Mesothelial cell of epicardium (in vitro differentiated cells): ENCODE measurements at regions not wholly inside any gene's neighbourhood (a gene's known extent, or its start where the extent isn't known, plus 50 kb on each side); places are given as distances from the start of the nearest gene placed in this dataset.

Experiments used
- DNase-seq, 2 experiments: peaks; one replicate each; pipeline ENCODE4 v3.0.0; 2021; ENCODE audit warnings: low spot score in 2 of 2; ENCODE audit not compliant: unreplicated experiment in 2 of 2
- H3K27ac Mint-ChIP-seq: 2 replicates; pipeline ENCODE4 v1.8.0; 2021; ENCODE audit warnings: mixed read lengths
- H3K27me3 Mint-ChIP-seq: 2 replicates; pipeline ENCODE4 v1.8.0; 2021; ENCODE audit warnings: low read depth, mixed read lengths
- H3K36me3 Mint-ChIP-seq: 2 replicates; pipeline ENCODE4 v1.8.0; 2021; ENCODE audit warnings: mixed read lengths
- H3K4me1 Mint-ChIP-seq: 2 replicates; pipeline ENCODE4 v1.8.0; 2021; ENCODE audit warnings: mixed read lengths
- H3K4me3 Mint-ChIP-seq: 2 replicates; pipeline ENCODE4 v1.8.0; 2021; ENCODE audit warnings: mild to moderate bottlenecking, moderate library complexity, mixed read lengths
- H3K9me3 Mint-ChIP-seq: 2 replicates; pipeline ENCODE4 v1.8.0; 2021; ENCODE audit warnings: mixed read lengths
- TF ChIP-seq, protein P1 (sequence below): fragments of 200-600 bp; sonication (generic); IDR thresholded peaks from one replicate; pipeline ENCODE4 v1.5.0; 2021; ENCODE audit warnings: antibody characterized with exemption; ENCODE audit not compliant: unreplicated experiment

DNA sequence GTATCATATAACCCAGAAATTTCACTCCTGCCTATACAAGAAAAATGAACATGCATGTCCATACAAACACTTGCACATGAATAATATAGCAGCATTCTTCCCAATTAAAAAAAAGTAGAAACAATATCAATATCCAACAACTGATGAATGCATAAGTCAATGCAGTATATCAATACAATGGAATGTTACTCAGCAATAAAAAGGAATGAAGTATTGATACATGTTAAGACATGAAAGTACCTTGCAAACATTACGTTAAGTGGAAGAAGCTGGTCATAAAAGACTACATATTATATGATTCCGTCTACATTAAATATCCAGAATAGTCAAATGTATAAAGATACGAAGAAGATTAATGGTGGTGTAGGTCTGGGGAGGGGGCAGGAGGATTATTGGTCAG, 73.9 kb upstream of the DRD2 start:
- Mint-ChIP-seq H3K4me3 (no peak overlapping the region), H3K27ac (no peak overlapping the region), H3K27me3 (no peaks in the 10 kb centered on the region), H3K36me3 (no peaks in the 10 kb centered on the region), H3K4me1 (peaks cover 17% of the 10 kb centered on the region), H3K9me3 (no peaks in the 10 kb centered on the region)
- DNase-seq: no peak
- TF ChIP-seq, protein P1, sequence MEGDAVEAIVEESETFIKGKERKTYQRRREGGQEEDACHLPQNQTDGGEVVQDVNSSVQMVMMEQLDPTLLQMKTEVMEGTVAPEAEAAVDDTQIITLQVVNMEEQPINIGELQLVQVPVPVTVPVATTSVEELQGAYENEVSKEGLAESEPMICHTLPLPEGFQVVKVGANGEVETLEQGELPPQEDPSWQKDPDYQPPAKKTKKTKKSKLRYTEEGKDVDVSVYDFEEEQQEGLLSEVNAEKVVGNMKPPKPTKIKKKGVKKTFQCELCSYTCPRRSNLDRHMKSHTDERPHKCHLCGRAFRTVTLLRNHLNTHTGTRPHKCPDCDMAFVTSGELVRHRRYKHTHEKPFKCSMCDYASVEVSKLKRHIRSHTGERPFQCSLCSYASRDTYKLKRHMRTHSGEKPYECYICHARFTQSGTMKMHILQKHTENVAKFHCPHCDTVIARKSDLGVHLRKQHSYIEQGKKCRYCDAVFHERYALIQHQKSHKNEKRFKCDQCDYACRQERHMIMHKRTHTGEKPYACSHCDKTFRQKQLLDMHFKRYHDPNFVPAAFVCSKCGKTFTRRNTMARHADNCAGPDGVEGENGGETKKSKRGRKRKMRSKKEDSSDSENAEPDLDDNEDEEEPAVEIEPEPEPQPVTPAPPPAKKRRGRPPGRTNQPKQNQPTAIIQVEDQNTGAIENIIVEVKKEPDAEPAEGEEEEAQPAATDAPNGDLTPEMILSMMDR: no peak

DNA sequence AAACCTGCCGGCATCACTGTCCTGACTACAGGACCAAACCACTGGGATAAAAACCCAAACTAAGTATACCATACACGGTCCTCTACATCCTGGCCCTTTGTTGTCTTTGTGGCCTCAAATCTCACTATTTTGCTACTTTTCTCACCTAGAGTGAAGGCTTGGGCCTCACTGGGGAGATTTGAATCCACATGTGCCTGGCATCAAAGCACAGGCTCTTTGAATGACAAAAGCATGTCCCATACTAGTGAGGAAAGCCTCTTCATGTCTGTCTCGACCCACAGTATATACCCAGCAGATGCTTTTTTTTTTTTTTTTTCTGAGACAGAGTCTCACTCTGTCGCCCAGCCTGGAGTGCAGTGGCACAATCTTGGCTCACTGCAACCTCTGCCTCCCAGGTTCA, 72.5 kb upstream of the DRD2 start:
- Mint-ChIP-seq H3K27ac (no peak overlapping the region), H3K4me1 (peaks cover 9% of the 10 kb centered on the region), H3K27me3 (no peaks in the 10 kb centered on the region), H3K4me3 (no peak overlapping the region), H3K9me3 (no peaks in the 10 kb centered on the region), H3K36me3 (no peaks in the 10 kb centered on the region)
- TF ChIP-seq, protein P1: no peak
- no peak for DNase-seq

DNA sequence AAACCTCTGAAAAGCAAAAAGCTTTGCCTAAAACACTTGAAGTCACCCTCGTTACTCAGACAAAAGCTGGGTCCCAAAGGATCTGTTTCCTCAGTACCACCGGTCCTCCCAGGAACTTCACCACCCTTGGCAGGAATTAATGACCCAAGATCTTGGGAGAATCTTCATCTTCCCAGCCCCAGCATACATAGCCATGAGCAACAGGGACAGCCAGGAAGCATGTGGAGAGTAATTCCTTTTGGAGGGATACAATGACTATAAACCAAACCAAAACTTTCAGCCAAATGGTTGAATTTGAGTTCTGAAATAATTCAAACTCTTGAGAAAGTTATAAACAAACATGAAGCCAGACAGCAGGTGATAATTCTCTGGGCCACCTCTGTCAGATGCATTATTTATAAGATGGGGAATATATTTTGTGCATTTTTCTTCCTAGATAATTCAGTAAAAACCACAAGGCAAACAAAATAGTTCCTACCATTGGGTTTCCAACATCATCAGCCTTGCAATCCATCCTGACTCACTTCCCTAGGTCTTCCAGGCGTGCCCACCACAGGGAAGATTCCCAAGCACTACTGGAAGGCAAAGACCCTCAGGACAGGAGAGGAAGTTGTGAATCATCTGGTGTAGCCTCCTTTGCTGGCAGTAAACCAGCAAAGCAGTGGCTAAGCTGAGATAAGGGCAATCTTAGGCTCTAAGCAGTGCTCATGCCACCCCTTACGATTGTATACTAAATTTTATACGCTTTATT, 71.7 kb upstream of the DRD2 start:
- H3K4me1 Mint-ChIP-seq: peaks cover 6% of the 10 kb centered on the region
- no peak for DNase-seq
- no peaks in the 10 kb centered on the region for H3K9me3 Mint-ChIP-seq
- H3K27ac Mint-ChIP-seq: no peak overlapping the region
- H3K36me3 Mint-ChIP-seq: no peaks in the 10 kb centered on the region
- no peaks in the 10 kb centered on the region for H3K27me3 Mint-ChIP-seq
- no peak overlapping the region for H3K4me3 Mint-ChIP-seq
- TF ChIP-seq, protein P1: no peak

DNA sequence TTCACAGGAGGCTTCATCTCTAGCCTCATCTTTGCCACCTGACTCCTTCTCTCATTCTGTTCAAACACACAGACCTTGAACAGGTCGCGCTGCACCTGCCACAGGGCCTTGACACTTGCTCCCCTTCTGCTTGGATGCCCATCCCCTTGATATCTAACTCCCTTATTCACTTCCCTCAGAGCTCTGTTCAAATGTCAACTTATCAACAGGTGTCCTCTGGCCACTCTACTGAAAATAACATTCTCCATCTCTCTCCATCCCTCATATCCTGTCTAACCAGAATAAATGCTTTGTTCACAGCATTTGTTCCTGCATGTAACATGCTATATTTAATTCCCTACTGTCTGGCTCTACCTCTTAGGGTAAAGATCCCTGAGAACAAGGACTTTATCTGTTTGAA, 67.2 kb upstream of the DRD2 start:
- no peaks in the 10 kb centered on the region for H3K27me3 Mint-ChIP-seq
- TF ChIP-seq, protein P1: no peak
- H3K27ac Mint-ChIP-seq: no peak overlapping the region
- H3K36me3 Mint-ChIP-seq: no peaks in the 10 kb centered on the region
- H3K4me1 Mint-ChIP-seq: peaks cover 8% of the 10 kb centered on the region
- no peak overlapping the region for H3K4me3 Mint-ChIP-seq
- H3K9me3 Mint-ChIP-seq: no peaks in the 10 kb centered on the region
- DNase-seq: no peak

DNA sequence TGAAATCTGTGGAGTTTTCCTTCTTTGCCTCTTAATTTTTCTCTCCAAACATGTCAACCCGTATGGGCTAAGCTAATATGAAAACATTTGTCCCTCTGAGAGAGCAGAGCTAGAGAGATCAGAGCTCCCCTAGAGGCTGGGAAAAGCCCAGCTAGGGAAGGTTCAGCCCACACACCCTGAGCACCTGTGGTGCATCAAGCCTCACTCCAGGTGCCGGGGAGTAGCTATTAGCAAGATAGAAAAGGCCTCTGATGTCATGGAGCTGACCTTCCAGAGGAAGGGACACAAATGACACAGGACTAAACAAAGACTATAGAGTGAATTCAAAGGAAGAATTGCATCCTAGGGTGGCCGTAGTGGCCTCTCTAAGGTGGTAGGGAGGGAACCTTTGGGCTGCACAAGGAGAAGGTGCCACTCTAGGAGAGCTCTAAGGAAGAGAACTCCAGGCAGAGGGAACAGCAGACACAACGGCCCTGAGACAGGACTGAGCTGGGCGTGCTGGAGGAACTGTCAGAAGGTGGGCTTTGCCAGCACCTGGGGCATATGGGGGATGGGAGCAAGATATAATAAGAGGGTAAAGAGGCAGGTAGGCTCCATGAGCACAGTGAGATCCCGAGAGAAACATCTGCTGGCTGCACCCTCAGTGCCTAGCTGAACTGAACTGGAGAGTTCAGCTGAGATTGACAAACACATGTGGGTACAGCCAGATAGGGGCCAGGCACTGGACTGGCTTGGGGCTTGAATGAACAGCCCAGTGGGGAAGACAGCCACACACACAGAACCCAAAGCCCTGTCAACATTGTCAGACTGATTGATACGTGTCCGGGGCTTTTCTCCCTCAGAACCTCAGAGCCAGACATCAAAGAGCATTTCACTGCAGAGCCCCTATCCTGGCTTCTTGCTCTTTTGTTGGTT, 65.5 kb upstream of the DRD2 start:
- peaks cover 8% of the 10 kb centered on the region for H3K4me1 Mint-ChIP-seq
- H3K27me3 Mint-ChIP-seq: no peaks in the 10 kb centered on the region
- H3K36me3 Mint-ChIP-seq: no peaks in the 10 kb centered on the region
- H3K4me3 Mint-ChIP-seq: no peak overlapping the region
- H3K27ac Mint-ChIP-seq: no peak overlapping the region
- DNase-seq: no peak
- TF ChIP-seq, protein P1: no peak
- H3K9me3 Mint-ChIP-seq: no peaks in the 10 kb centered on the region
